Esophagus (tissue), 2 donors: ENCODE measurements at regions not wholly inside any gene's neighbourhood (a gene's known extent, or its start where the extent isn't known, plus 50 kb on each side); places are given as distances from the start of the nearest gene placed in this dataset.

Experiments used
- H3K27ac ChIP-seq, 2 donors: one replicate each; pipeline ENCODE4 v1.5.1; 2013; ENCODE audit warnings: low read depth in 2 of 2, mild to moderate bottlenecking in 2 of 2, inconsistent platforms in 1 of 2, low read length in 1 of 2, moderate library complexity in 1 of 2
- H3K27me3 ChIP-seq, 2 donors: one replicate each; pipeline ENCODE4 v1.6.1; 2013; ENCODE audit warnings: low read length in 2 of 2, control low read depth in 1 of 2, mild to moderate bottlenecking in 1 of 2; ENCODE audit not compliant: insufficient read depth in 2 of 2, control insufficient read depth in 1 of 2
- H3K36me3 ChIP-seq, 2 donors: one replicate each; pipeline ENCODE4 v1.6.1; 2013; ENCODE audit warnings: low read length in 1 of 2; ENCODE audit not compliant: control insufficient read depth in 2 of 2, insufficient read depth in 2 of 2
- H3K4me1 ChIP-seq, 2 donors: one replicate each; pipeline ENCODE4 v1.6.1; 2013; ENCODE audit warnings: low read length in 1 of 2; ENCODE audit not compliant: control insufficient read depth in 2 of 2, insufficient read depth in 2 of 2
- H3K4me3 ChIP-seq, 2 donors: one replicate each; pipeline ENCODE4 v1.5.1; 2013; ENCODE audit warnings: low read length in 2 of 2, mild to moderate bottlenecking in 2 of 2, low read depth in 1 of 2, moderate library complexity in 1 of 2
- H3K9me3 ChIP-seq, 2 donors: one replicate each; pipeline ENCODE4 v1.6.1; 2013; ENCODE audit warnings: mild to moderate bottlenecking in 2 of 2, low read depth in 1 of 2, low read length in 1 of 2, moderate library complexity in 1 of 2; ENCODE audit not compliant: control insufficient read depth in 2 of 2, insufficient read depth in 1 of 2
- WGBS, 2 donors: extraction: QIAGEN DNeasy Blood & Tissue Kit; methylation state at CpG; one replicate each; pipeline ENCODE4 v1.1.7; 2013; 5-methylcytosine and 5-hydroxymethylcytosine counted together
- donor health status: healthy with polysubstance abuse.
- donor health status: Bipolar disorder and iron deficiency.

DNA sequence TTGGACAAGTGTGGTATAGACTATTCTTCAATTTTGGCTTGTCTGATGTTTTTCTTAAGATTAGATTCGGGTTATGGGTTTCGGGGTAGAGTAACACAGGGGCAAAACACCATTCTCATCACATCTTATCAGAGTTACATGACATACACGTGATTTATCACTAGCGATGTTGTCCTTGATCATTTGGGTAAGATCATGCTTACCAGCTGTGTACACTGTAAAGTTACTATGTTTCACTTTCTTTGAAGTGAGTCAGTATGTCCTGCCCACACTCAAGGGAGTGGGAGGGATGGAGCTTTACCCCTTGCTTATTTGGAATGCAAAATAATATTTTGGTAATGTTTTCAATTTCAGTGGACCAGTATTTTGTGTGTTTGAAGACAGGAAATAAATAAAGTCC lies 101.8 kb upstream of the TAF11L2 start:
- Histone ChIP-seq H3K4me3 (no peak overlapping the region), H3K4me1 (no peaks in the 10 kb centered on the region), H3K27ac (no peak overlapping the region), H3K9me3 (no peaks in the 10 kb centered on the region), H3K27me3 (no peaks in the 10 kb centered on the region), H3K36me3 (no peaks in the 10 kb centered on the region)
- WGBS, 2 donors, result 68 to 85% methylated on average over 4 of the region's 4 CpGs

DNA sequence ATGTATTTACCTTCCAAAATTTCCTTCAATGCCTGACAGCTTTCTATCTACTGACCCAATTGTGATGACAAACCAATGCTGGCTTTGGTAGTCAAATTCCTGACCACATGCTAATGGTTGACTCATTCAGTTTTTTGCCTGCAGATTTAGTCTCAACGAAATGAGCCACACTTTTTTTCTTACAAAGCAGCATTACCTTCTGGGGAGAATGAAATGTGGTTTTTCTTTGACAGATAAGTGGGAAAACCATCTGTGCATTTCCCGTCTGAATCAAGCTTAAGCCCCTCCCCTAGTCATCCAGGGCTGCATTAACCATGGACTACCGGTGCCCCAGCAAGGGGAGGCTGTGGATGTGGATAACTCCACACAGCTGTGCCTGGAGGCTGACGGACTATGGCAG lies 99.6 kb upstream of the TAF11L2 start:
- H3K36me3 ChIP-seq, result no peaks in the 10 kb centered on the region
- 31 to 38% methylated on average over 4 of the region's 4 CpGs for WGBS, 2 donors
- no peaks in the 10 kb centered on the region for H3K4me1 ChIP-seq
- H3K27ac ChIP-seq, result no peak overlapping the region
- no peaks in the 10 kb centered on the region for H3K9me3 ChIP-seq
- no peaks in the 10 kb centered on the region for H3K27me3 ChIP-seq
- no peak overlapping the region for H3K4me3 ChIP-seq

DNA sequence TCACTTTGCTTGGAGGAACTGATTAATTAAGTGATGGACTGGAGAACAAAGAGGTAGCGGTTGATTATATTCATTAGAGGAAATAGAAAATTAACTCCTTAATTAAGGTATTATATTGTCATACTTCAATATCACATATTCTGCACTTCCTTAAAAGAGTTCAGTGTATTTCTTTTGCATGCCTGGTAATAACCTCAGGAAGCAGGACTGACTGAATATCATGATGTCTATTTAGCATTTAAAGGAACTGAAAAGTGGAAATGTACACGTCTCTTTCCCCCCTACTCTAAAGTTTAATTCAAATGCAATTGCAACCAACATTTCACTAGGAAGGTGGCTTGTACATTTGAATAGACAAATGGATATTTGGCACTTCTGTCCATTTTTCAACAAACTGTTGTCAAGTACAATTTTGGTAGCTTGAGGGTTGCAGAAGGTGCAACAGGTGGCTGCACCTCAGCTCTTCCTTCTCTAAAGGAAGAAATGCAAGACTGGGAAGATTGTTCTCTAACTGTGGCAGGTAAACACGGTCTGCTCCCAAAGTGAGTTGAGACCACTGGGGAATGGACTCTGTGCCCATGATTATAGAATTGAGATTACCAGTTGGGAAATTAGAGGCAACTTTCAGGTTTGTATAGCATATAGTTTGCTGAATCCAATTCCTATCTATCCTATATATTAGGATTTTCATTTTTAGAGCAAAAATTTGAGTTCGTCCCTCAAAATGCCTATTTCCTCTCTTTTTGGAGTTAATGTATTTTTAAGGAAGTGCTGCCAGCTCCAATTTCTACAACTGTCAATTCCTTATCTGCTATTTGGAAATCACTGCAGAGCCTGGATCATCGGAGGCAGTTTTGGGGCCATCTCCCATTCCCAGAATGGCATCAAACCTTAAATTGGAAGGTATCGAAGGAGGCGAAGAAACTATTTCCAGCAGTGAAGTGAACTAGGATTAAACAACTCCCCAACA lies 98.9 kb upstream of the TAF11L2 start:
- no peaks in the 10 kb centered on the region for H3K4me1 ChIP-seq
- H3K4me3 ChIP-seq, result no peak overlapping the region
- no peaks in the 10 kb centered on the region for H3K36me3 ChIP-seq
- whole genome bisulfite sequencing, 2 donors, result 79 to 83% methylated on average over 7 of the region's 7 CpGs
- no peaks in the 10 kb centered on the region for H3K27me3 ChIP-seq
- no peak overlapping the region for H3K27ac ChIP-seq
- H3K9me3 ChIP-seq, result no peaks in the 10 kb centered on the region

DNA sequence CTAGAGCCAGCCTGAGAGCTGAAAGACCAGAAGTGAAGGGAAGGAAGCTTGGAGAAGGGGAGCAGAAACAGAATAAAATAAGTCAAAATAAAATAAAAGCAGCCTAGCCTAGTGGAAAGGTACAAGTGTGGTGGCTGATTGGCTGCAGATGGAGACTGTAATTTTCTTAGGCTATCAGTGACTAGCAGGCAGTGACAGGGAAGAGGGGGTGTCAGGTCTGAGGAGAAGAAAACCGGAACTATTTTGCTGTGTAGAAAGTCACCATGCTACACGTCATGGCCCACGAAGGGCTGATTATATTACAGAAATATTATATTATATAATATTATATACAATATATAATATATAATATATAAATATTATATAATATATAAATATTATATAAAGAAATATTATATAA lies 98.1 kb upstream of the TAF11L2 start:
- H3K27ac ChIP-seq, result no peak overlapping the region
- no peaks in the 10 kb centered on the region for H3K36me3 ChIP-seq
- 68 to 87% methylated on average over 3 of the region's 3 CpGs for WGBS, 2 donors
- no peaks in the 10 kb centered on the region for H3K4me1 ChIP-seq
- H3K4me3 ChIP-seq, result no peak overlapping the region
- H3K9me3 ChIP-seq, result no peaks in the 10 kb centered on the region
- H3K27me3 ChIP-seq, result no peaks in the 10 kb centered on the region

DNA sequence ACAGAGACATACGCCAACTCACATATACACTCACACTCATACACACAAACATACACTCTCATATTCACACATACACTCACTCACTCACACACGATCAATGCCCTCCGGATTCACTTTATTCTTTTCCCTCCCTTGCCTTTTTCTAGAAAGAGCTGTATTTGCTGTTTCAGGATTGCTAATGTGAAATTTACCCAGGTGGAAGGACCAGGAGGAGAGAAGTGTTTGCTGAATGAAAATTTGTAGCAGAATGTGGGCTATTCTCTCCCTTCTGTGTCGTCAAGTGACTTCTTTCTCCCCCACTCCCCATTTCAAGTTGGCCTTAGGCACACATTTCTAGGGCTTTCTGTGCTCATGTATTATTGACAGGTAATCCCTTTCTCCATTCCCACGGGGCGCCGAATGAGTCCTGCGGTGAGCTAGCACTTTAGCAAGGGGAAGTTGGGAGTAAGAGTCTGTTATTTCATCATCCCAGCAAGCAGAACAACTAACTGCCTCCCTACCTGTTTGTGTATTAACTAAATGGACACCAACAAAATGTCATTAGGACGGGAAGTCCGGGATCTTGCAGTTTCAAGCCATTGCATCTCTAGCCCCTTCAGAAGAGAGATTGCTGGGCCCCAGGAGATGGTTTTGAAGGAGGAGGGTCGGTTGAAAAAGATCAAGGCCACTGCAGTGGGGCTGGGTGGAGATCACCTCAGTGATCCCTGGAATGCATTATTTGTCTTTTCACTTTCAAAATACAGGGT lies 97.1 kb upstream of the TAF11L2 start:
- no peaks in the 10 kb centered on the region for H3K36me3 ChIP-seq
- no peaks in the 10 kb centered on the region for H3K9me3 ChIP-seq
- no peak overlapping the region for H3K27ac ChIP-seq
- H3K27me3 ChIP-seq, result no peaks in the 10 kb centered on the region
- no peaks in the 10 kb centered on the region for H3K4me1 ChIP-seq
- no peak overlapping the region for H3K4me3 ChIP-seq
- WGBS, 2 donors, result 59 to 74% methylated on average over 11 of the region's 11 CpGs

DNA sequence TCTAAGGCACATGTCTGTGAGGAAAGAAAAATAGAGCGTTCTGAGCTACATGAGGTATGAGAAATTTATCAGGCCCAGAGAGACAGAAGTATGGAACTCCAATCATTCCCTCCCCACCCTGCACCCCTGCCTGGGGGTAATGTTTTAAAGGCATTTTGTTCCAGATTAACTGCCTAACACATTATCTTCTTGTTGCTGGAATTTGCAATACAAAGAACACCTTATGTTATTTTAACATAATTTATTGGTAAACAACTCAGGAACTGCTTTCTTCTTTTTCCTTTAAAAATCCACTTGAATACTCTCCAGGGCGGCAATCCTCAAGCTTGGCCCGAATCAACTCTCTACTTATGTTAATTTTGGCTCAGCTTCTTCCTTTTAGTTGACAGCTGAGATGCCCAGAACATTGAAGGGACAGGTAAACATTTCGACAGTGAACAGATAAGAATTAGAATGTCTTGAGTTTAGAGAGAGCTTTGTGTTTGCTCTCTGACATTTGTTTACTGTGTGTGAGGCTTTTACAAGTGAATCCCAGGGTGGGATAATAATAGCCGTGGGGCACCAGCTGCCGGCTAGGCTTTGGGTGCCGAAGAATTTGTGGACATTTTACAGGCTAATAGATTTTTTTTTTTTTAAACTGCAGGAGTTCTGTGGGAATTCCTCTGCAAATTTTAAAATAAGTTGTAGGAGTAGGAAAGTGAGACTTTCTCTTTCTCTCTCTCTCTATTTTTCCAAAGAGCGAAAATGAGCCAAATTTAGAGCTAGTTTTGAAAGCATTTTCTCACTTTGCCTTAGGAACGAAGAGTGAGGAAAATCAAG lies 96.4 kb upstream of the TAF11L2 start:
- WGBS, 2 donors, result 31 to 41% methylated on average over 9 of the region's 9 CpGs
- Histone ChIP-seq H3K4me3 (no peak overlapping the region), H3K4me1 (no peaks in the 10 kb centered on the region), H3K27me3 (no peaks in the 10 kb centered on the region), H3K36me3 (no peaks in the 10 kb centered on the region), H3K9me3 (no peaks in the 10 kb centered on the region), H3K27ac (no peak overlapping the region)

DNA sequence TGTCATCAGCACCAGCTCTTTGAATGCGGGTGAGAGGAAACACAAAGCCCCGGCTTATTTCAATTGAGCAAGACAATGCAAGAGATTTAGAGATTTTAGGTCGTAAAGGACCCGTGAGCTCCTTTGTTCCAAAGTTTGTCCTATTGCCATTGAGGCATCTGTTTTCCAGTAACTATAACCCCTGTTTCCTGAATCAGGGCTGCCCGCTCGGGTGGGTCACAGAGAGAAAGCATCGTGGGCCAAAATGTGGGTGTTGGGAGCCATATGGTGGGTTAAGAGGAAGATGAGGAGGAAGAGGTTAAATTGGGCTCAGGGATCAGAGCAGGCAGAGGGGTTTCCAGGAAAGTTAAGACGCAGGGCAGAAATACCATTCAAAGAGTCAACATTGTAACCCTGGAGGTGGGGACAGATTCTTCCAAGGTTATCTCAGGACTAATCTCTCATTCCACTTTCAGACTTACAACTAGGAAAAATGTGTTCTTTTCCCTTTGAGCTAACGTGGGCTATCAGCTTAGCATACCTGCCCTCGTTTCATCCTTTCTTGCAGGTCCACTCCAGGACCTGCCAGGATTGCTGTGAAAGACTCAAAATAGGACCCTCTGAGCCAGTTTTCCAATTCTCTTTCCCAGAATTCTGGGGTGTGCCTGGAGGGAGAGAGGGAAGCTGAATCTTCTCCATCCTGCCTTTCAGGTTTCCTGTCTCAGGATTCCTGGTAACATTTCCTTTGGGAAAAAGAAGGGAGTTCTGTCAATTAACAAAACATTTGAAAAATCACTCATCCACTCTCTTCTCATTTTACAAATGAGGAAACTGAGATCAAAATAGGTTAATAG lies 95.5 kb upstream of the TAF11L2 start:
- WGBS, 2 donors, result 41 to 51% methylated on average over 10 of the region's 10 CpGs
- no peaks in the 10 kb centered on the region for H3K36me3 ChIP-seq
- H3K27me3 ChIP-seq, result no peaks in the 10 kb centered on the region
- no peaks in the 10 kb centered on the region for H3K9me3 ChIP-seq
- H3K4me3 ChIP-seq, result no peak overlapping the region
- H3K27ac ChIP-seq, result no peak overlapping the region
- no peaks in the 10 kb centered on the region for H3K4me1 ChIP-seq

DNA sequence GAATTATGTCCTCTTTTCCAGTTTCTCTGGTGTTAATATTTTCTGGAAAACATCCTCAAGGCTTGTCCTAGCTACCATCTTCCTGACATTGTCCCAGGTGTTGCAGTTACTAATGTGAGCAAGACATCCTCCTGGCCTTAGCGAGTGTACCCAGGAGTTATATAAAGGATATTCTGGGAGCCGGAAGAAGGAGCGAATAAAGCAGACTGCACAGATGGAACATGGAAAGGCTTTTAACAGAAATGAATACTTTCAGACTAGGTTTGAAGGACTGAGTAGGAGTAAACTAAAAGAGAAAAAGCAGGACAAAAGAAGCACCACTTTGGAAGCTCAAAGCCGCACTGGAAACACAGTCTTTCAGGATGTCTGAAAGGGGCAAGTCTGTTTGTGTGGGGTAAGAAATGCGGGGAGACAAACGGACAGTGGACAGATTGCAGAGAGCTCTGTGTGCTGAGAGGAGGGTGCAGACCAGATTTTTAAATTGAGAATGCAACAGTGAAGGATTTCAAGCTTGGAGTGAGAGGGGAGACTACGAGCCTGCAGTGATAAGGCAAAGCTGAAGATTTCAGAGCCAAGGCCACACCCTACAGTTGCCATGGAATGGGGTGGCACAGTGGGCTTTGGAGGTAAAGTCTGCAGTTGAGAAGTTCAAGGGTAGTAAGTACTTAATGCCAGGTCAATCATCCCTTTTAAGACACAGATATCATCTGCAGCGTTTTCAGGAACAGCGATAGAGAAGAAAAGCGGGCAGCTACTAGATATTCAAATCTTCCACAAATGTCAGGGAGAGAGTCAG lies 94.1 kb upstream of the TAF11L2 start:
- Histone ChIP-seq H3K36me3 (no peaks in the 10 kb centered on the region), H3K27me3 (no peaks in the 10 kb centered on the region), H3K9me3 (no peaks in the 10 kb centered on the region), H3K4me1 (no peaks in the 10 kb centered on the region), H3K27ac (no peak overlapping the region), H3K4me3 (no peak overlapping the region)
- WGBS, 2 donors, result 69 to 76% methylated on average over 10 of the region's 10 CpGs
